ENCODE measurements at regions not wholly inside any gene's neighbourhood (a gene's known extent, or its start where the extent isn't known, plus 50 kb on each side); places are given as distances from the start of the nearest gene placed in this dataset.

DNA sequence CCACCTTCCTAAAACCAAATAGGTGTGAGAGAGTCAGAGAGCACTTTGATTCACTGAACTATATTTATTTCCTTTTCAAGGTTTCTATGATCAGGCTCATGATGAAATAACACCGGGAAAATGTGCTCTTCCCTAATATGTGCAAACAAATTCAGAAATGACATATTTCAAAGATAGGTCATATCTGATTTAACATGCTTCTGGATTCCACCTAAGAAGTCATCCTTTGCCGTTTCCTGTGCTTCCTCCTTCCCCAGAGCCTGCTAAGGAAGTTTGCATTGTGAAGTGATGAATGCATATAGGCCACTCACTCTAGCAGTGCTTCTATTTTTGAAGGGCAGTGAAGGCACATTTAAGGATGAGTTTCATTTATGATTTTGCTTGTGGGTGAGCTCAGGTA is 327.6 kb downstream of the TDRD15 start:
- TF ChIP-seq, protein P1, sequence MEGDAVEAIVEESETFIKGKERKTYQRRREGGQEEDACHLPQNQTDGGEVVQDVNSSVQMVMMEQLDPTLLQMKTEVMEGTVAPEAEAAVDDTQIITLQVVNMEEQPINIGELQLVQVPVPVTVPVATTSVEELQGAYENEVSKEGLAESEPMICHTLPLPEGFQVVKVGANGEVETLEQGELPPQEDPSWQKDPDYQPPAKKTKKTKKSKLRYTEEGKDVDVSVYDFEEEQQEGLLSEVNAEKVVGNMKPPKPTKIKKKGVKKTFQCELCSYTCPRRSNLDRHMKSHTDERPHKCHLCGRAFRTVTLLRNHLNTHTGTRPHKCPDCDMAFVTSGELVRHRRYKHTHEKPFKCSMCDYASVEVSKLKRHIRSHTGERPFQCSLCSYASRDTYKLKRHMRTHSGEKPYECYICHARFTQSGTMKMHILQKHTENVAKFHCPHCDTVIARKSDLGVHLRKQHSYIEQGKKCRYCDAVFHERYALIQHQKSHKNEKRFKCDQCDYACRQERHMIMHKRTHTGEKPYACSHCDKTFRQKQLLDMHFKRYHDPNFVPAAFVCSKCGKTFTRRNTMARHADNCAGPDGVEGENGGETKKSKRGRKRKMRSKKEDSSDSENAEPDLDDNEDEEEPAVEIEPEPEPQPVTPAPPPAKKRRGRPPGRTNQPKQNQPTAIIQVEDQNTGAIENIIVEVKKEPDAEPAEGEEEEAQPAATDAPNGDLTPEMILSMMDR (IDR thresholded peaks at IDR 0.05; ENCODE audit: extremely low read depth, missing control alignments) = no peak

DNA sequence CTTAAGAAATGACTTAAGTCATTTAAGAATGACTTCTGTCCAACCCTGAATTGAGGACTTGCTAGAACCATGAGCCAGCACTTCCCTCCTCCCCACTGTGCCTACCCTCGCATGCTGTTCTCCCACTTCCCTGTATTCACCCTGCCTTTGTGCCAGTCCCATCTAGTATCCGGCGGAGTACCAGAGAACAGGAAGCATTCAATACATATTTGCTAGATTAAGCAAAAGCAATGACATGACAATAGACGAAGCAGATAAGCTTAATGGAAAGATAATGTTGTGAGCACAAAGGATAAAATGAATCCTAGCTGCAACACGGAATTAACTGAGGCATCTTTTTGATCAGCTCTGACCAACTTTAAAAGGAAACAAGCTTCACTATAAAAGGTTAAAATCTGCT is 328.5 kb downstream of the TDRD15 start:
- no peak for DNase-seq (ENCODE audit: low spot score)
- TF ChIP-seq, protein P1 (IDR thresholded peaks at IDR 0.05; ENCODE audit: extremely low read depth, missing control alignments) = no peak

More for the DNA sequence above, 327.6 kb downstream of the TDRD15 start:
- DNase-seq (ENCODE audit: low spot score) = no peak

DNA sequence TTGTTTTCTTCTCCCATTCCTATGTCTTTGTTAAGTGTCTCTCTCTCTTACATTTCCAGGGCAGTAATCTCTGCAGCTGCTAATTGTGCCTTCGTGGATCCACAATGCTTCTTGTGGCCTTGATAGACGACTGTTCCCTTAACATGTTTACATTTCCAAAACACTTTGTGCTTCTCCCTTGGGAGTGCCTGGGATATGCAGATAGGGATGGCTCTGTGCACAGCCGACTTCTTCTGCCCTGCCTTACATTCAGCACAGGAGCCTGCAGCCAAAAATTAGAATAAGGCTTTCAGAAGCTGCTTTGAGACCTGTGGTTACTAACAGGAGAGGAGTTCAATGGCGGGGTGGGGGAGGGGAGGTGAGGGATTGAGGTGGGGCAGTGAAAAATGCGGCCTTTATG is 328.9 kb downstream of the TDRD15 start:
- DNase-seq (ENCODE audit: low spot score) = no peak
- TF ChIP-seq, protein P1 (IDR thresholded peaks at IDR 0.05; ENCODE audit: extremely low read depth, missing control alignments) = no peak

DNA sequence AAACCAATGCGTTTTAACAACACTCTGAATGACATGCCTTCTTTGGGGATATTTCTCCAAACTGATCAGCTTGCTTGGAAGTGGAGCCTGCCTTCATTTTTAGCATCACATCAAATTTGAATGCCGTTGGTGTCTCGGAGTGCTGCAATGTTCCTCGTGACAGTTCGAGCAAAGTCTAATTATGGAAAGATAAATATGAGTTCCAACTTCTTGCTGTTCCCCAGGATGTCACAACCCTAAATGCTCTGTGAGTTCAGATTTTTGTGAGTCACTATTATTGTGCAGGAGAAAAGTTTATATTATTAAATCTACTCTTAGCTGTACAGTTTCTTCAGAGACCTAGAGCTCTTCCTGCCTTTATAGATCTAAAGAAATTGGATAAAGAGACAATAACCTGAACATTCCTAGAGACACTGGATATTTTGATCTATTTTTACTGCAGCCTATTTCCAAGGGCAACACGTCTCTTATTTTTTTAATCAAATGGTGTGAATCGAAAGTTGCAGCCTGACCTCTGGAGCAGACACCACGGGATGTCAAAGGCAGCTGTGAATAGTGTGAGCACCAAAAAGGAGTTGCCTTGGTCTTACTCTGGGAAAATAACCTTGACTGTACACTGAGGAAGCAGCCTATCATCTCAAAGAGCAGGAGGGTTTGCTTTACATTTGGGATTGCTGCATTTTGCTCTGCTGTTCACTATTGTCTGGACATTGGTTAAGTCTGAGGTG is 330.1 kb downstream of the TDRD15 start:
- TF ChIP-seq, protein P1 (IDR thresholded peaks at IDR 0.05; ENCODE audit: extremely low read depth, missing control alignments) = no peak
- no peak for DNase-seq (ENCODE audit: low spot score)

DNA sequence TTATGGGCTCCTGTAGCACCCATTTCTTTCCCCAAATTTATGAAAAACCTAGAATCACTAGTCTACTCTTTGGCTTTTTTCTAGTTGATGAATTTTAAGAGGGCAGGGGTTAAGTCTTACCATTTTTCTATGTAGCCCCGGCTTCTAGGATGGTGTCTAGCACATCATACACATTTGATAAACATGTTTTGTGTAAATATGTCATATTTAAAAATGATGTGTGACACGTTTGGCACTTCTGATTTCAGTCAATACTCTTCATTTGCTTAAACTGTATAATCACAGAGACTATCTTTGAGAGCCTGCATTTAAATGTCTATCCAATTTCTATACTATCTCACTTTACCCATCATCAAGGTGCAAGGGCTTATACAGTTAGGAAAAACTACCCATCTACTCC is 331.1 kb downstream of the TDRD15 start:
- TF ChIP-seq, protein P1 (IDR thresholded peaks at IDR 0.05; ENCODE audit: extremely low read depth, missing control alignments) = no peak

DNA sequence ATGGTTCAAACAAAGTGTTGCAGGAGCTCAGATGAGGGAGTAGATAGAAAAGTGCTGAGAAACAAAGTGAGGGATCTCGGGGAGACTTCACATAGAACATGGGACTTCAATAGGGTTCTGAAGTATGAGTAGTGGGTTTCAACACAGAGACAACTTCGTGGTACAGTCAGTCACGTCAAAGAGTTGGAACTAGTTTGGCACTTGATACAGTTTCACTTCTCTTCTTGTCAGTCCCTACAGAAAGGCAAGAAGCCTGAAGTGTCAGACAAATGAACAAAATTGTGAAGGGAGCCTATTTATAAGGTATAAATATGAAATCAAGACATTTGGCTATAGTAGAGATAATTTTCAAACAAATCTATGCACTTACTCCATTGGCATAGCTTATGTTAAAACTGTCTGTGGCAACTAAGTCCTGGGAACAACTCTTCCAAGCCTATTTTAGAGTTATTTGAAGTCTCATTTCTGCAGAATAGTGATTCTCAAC is 338.0 kb downstream of the TDRD15 start:
- DNase-seq (ENCODE audit: low spot score) = no peak
- TF ChIP-seq, protein P1 (IDR thresholded peaks at IDR 0.05; ENCODE audit: extremely low read depth, missing control alignments) = no peak

More for the DNA sequence above, 331.1 kb downstream of the TDRD15 start:
- no peak for DNase-seq (ENCODE audit: low spot score)

DNA sequence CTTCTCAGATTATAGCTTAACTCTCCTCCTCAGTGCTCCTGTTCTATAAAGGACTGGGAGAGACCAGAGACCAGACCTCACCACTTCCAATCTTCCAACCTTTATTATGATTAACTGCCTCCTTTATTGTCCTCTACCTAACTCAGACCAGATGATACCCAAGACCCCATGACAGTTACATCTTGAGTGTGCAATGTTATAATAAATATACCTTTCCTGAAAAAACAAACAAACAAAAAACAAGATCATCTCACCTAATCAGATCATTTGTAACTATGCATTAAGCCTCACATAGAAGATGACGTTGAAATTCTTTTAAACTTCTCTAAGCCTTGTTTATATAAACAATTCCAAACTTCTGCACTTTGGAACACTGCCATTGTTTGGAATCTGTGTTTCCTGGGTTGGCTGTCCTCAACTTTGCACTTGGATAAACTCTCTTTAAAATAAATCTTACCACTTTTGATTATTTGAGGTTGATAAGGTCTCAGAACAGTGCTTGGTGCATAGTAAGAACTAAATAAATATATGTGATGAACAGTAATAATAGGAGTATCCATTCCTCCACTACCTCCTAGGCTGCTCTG is 342.7 kb downstream of the TDRD15 start:
- no peak for DNase-seq (ENCODE audit: low spot score)
- TF ChIP-seq, protein P1 (IDR thresholded peaks at IDR 0.05; ENCODE audit: extremely low read depth, missing control alignments) = no peak

Data from GM20000 (cell line).